Lower leg skin (tissue), 4 donors: ENCODE measurements at regions not wholly inside any gene's neighbourhood (a gene's known extent, or its start where the extent isn't known, plus 50 kb on each side); places are given as distances from the start of the nearest gene placed in this dataset.

ENCODE experiments used
- DNase-seq, 2 donors: peaks; one replicate each; pipeline ENCODE4 v3.0.0-alpha.2; 2019; ENCODE audit warnings: low spot score in 2 of 2
- H3K4me3 ChIP-seq: fragments of 200-600 bp; sonication (generic); 2 replicates; pipeline ENCODE4 v1.5.1; 2017; ENCODE audit warnings: mild to moderate bottlenecking, low read depth; ENCODE audit not compliant: poor library complexity, severe bottlenecking
- POLR2A ChIP-seq, 2 donors: fragments of 450-650 bp; IDR thresholded peaks; one replicate each; pipeline ENCODE4 v1.6.1; 2016 to 2017; ENCODE audit warnings: antibody characterized with exemption in 2 of 2, mild to moderate bottlenecking in 1 of 2, moderate library complexity in 1 of 2
- WGBS, 2 donors: methylation state at CpG; one replicate each; pipeline ENCODE4 v1.1.5; 2018; 5-methylcytosine and 5-hydroxymethylcytosine counted together
- intact Hi-C: fragments of 100-400 bp; cut with DNase I; formaldehyde crosslinking; loops from one replicate; pipeline ENCODE4 v1.15.0; 2023; ENCODE audit warnings: low total_unique reads
- TF ChIP-seq, protein P1 (sequence below), 3 donors: fragments of 450-650 bp; IDR thresholded peaks; one replicate each; pipeline ENCODE4 v1.5.1; 2016; ENCODE audit warnings: antibody characterized with exemption in 3 of 3, mild to moderate bottlenecking in 3 of 3, moderate library complexity in 2 of 3

DNA sequence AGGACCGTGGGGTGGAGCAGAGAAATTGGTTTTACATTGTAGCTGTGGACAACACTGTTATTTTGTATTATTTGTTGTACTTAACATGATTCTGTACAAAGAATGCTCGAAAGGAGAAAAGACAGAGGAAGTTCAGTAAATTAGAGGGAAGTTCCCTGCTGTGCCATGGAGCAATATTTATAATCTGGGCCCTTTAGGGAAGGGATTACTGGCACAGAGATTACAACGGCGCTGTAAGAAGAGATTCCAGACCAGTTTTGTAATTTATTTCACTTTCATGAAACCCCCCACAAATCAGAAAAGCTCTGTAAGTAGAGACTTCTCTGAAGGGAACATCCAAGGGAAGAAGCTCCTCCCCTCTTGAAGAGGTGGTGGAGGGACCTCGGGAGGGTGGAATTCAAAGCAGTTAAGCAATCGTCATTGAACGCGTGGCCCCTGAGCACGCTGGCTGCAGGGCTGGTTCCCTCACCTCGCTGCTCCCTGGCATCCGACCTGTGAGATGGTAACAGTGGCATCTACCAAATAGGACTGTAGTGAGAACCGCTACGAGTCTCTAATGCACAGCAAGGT is 113.5 kb downstream of the KLF6 start:
- no peak for DNase-seq
- no peak for TF ChIP-seq POLR2A (IDR thresholded peaks at IDR 0.05)
- TF ChIP-seq, protein P1, sequence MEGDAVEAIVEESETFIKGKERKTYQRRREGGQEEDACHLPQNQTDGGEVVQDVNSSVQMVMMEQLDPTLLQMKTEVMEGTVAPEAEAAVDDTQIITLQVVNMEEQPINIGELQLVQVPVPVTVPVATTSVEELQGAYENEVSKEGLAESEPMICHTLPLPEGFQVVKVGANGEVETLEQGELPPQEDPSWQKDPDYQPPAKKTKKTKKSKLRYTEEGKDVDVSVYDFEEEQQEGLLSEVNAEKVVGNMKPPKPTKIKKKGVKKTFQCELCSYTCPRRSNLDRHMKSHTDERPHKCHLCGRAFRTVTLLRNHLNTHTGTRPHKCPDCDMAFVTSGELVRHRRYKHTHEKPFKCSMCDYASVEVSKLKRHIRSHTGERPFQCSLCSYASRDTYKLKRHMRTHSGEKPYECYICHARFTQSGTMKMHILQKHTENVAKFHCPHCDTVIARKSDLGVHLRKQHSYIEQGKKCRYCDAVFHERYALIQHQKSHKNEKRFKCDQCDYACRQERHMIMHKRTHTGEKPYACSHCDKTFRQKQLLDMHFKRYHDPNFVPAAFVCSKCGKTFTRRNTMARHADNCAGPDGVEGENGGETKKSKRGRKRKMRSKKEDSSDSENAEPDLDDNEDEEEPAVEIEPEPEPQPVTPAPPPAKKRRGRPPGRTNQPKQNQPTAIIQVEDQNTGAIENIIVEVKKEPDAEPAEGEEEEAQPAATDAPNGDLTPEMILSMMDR (IDR thresholded peaks at IDR 0.05), result no peak
- intact Hi-C loops, result no loop called here
- no peak overlapping the region for H3K4me3 ChIP-seq
- WGBS, 2 donors, result 64 to 73% methylated on average over 13 of the region's 13 CpGs

- DNase-seq, result no peak
- intact Hi-C loops, result no loop called here
- H3K4me3 ChIP-seq, result no peak overlapping the region
- 61 to 72% methylated on average over 4 of the region's 4 CpGs for WGBS, 2 donors
- TF ChIP-seq, protein P1 (IDR thresholded peaks at IDR 0.05), result no peak
- TF ChIP-seq POLR2A (IDR thresholded peaks at IDR 0.05), result no peak
These were observed 116.1 kb downstream of the KLF6 start for GRCh38 chr10:3668966-3669330.

- TF ChIP-seq, protein P1 (IDR thresholded peaks at IDR 0.05), result no peak
- TF ChIP-seq POLR2A (IDR thresholded peaks at IDR 0.05), result no peak
- intact Hi-C loops, result no loop called here
- DNase-seq, result no peak
- 42 to 48% methylated on average over 21 of the region's 21 CpGs for WGBS, 2 donors
- no peak overlapping the region for H3K4me3 ChIP-seq
These were observed 116.6 kb downstream of the KLF6 start for GRCh38 chr10:3668276-3668965.

GRCh38 chr10:3666525-3667302 is 118.3 kb downstream of the KLF6 start:
- 79 to 93% methylated on average over 13 to 14 of the region's 14 CpGs for WGBS, 2 donors
- DNase-seq, result no peak
- H3K4me3 ChIP-seq, result no peak overlapping the region
- TF ChIP-seq POLR2A (IDR thresholded peaks at IDR 0.05), result no peak
- TF ChIP-seq, protein P1 (IDR thresholded peaks at IDR 0.05), result no peak
- intact Hi-C loops, result no loop called here

DNA sequence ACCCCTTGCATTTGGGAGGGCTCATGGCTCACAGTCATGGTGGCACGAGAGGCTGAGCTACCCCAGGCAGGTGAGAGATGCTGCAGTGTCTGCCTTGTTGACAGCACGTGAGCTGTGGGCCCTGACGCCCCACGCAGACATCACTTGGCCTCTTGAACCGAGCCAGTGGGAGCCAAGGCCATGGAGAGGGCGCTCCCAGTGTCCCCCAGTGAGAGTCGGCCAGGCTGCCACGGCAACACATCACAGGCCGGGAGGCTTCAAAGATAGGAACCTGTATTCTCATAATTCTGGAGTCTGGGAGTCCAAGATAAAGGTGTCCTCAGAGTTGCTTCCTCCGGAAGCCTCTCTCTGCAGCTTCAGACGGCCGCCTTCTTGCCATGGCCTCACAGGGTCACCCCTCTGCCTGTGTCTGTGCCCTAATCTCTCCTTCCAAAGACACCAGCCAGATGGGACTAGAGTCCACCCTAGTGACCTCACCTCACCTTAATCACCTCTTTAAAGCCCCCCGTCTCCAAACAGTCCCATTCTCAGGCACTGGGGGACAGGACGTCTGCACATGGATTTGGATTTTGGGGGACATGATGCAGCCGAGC is 119.6 kb downstream of the KLF6 start:
- no peak for DNase-seq
- TF ChIP-seq, protein P1 (IDR thresholded peaks at IDR 0.05), result no peak
- no peak for TF ChIP-seq POLR2A (IDR thresholded peaks at IDR 0.05)
- intact Hi-C loops, result no loop called here
- 87 to 89% methylated on average over 12 to 15 of the region's 15 CpGs for WGBS, 2 donors
- no peak overlapping the region for H3K4me3 ChIP-seq
